Kidney capillary endothelial cell (primary cell): ENCODE measurements at regions not wholly inside any gene's neighbourhood (a gene's known extent, or its start where the extent isn't known, plus 50 kb on each side); places are given as distances from the start of the nearest gene placed in this dataset.

ENCODE experiments used
- DNase-seq: peaks from one replicate; pipeline ENCODE4 v3.0.0-alpha.2; 2018; ENCODE audit warnings: low spot score

GRCh38 chr4:66693694-66694093, 851.6 kb downstream of the CENPC start:
- DNase-seq: no peak

DNA sequence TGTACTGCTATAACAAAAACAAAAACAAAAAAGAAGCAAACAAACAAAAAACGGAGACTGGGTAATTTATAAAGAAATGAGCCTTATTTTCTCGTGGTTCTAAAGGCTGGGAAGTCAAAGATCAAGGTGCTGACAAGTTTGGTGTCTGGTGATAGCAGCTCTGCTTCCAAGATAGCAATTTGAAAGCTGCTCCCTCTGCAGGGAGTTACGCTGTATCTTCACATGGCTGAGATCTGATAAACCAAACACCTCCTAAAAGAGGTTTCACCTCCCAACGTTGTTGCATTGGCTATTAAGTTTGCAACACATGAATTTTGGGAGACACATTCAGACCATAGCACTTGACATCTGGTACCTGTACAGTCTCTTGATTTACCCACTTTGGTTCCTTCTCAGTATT, 854.2 kb downstream of the CENPC start:
- no peak for DNase-seq

DNA sequence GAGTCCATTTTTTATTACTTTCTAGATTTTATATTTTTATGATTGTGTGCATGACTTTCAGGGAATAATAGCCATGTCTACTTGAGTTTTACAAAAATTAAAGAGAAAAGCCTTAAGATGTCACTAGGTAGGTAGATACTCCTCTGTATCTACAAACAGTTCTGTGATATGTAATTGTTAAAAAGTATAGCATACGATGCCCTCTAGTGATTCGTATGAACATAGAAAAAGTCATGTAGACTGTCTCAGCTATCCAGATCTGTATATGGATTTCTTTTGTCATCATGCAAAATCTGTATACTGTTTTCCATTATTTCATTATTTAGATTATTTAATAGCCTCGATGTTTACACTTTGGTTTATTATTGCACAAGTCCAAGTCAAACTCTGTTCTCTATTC, 856.6 kb downstream of the CENPC start:
- no peak for DNase-seq

- DNase-seq: no peak
These were observed 857.8 kb downstream of the CENPC start for GRCh38 chr4:66687459-66687858.

DNA sequence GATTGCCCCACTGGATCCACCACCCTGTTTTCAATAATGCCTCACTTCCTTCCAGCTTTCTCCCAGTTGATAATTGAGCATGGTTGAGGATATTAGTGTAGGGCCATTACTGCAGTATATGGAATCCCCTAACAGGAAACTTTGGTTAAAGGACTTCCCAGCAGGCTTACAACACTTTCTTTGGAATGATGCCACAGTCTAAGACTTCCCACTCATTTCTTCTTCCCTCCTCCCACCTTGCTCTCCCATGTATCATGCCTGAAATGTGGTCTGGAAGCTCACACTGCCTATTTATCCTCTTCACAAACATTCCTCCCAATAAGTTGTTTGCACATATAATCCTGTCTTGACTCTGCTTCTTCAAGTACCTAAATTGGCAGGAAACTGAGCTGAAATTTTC, 863.3 kb downstream of the CENPC start:
- no peak for DNase-seq

GRCh38 chr4:66667249-66667648, 878.1 kb downstream of the CENPC start:
- no peak for DNase-seq

DNA sequence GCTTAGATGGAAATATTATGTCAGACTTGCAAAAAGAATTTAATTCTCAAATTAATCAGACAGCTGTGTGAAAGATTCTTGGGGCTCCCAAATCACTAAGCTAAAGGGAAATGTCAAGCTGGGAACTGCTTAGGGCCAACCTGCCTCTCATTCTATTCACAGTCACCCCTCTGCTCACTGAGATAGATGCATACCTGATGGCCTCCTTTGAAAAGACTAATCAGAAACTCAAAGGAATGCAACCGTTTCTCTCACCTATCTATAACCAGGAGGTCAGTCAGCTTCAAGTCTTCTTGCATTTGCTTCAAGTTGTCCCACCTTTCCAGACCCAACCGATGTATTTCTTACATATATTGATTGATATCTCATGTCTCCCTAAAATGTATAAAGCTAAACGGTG, 882.7 kb downstream of the CENPC start:
- DNase-seq: no peak

GRCh38 chr4:66658809-66659208, 886.5 kb downstream of the CENPC start:
- DNase-seq: no peak

GRCh38 chr4:66655505-66655904, 889.8 kb downstream of the CENPC start:
- DNase-seq: no peak

- DNase-seq: no peak
These were observed 891.4 kb downstream of the CENPC start for GRCh38 chr4:66653937-66654336.

- DNase-seq: no peak
These were observed 896.1 kb downstream of the CENPC start for GRCh38 chr4:66649236-66649635.

DNA sequence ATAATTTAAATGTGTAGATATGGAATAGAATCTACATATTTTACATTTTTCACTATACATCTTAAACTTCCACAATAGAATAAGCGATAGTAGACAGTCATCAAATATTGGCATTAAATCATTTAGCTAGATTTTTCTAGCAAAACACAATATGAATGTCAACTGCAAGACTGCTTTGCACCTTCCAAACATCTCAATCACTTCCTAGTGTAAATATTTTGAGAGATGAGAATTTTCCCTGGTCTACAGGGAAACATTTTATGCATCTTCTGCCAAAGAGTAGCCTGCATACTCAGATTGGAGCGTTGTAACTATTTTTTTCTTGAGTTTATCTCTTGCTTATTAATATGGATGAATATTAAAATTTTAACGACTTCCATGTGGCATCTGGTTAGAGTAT, 897.4 kb downstream of the CENPC start:
- no peak for DNase-seq

- DNase-seq: no peak
These were observed 897.8 kb downstream of the CENPC start for GRCh38 chr4:66647476-66647875.

DNA sequence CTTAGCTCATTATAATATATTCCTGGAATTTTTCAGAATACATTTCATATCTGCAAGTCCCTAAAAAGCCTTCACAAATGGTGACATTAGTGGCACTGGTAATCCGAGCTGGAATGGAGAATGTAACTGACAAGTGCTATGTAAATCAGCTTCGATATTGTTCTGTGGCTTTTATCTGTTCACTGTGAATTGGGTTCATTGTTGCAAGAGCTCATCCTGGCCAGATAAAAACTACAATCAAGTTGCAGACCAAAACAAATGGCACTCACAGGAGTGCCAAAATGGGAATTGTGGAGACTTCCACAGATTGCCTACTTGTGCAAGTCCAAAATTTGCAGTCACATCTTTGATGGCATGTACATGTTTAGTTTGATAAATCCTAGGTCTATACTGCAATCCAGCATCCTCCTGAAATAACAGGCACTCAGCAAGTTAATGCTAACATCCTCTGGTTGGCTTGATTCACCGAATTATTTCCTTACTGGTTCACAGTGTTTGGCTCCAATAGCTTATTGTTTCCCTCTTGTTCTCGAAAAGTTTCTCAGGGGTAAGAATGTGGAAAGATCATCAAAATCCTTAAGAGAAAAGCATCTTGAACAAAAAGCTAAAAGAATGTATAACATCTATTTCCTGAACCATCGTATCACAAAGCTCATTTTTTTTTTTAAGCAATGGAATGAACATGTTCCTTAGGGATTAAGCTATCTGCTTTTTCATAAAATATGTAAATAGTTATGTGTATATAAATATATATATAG, 904.9 kb downstream of the CENPC start:
- no peak for DNase-seq

DNA sequence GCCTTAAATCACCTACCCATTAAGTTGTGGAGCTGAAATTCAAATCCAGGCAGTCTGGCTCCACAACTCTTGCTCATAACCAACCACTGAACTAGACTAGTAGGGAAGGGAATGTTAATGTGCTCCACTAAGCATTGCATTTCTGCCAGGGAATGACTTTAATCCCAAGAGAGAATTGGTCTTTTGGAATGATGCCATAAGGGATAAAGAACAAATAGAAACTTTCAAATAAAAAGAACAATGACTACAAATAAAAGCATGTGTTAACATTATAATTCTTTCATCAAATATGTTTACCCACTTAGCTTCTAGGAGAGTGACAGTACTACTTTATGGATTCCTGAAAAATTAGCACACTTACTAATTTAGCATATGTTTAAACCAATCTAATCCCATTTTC, 905.9 kb downstream of the CENPC start:
- DNase-seq: no peak

DNA sequence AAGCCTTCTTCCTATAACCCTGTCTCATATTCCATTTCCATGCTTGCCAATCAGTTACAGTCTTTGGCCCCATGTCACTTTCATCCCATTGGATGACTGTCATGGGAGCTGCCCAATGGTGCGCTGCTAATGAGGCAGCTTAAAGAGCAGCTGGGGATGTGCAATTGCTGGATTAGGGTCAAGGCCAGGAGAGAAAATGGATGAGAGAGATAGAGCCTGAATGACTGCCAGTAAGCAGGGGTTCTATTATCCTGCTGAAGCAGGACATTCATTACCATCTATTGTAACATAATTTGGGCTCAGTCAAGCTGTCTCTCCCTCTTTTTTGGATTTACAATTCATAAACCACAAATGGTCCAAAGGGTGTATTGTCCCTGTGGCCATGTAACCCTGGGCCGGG, 909.0 kb downstream of the CENPC start:
- DNase-seq: no peak

GRCh38 chr4:66633477-66633876, 911.8 kb downstream of the CENPC start:
- no peak for DNase-seq

GRCh38 chr4:66629927-66630326, 915.4 kb downstream of the CENPC start:
- no peak for DNase-seq

DNA sequence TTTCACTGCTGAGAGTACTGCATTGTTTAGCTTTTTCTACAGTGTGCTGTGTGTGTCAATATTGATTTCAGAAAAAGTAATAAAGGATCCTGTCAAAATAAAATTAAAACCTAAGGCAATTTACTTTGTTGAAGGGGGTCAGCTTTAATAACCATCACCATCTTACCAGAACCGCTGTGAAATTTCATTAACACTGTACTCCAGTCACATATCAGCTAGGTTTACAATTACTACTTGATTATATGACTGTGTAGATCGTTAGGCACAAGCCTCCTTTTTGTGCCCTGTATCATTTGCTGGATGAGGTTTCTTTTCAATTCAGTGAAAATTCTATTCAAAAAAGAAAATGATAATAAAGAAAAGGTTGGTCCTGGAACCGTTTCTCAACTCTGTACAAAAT, 917.2 kb downstream of the CENPC start:
- DNase-seq: no peak

- no peak for DNase-seq
These were observed 919.8 kb downstream of the CENPC start for GRCh38 chr4:66625480-66625879.

- DNase-seq: no peak
These were observed 931.7 kb downstream of the CENPC start for GRCh38 chr4:66613591-66613990.

DNA sequence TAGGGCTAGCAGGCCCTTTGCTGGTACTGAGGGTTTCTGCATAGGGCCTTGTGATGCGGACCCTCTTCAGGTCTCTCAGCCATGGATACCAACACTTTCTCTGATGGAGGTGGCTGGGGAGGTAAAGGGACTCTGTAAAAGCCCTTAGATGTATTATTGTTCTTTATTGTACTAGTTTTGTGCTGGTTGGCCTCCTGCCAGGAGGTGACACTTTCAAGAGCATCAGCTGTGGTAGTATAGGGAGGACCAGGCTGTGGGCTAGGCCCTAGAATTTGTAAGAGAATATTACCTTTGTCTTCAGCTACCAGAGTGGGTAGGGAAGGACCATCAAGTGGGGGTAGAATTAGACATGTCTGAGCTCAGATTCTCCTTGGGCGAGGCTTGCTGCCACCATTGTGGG, 936.3 kb downstream of the CENPC start:
- DNase-seq: no peak

DNA sequence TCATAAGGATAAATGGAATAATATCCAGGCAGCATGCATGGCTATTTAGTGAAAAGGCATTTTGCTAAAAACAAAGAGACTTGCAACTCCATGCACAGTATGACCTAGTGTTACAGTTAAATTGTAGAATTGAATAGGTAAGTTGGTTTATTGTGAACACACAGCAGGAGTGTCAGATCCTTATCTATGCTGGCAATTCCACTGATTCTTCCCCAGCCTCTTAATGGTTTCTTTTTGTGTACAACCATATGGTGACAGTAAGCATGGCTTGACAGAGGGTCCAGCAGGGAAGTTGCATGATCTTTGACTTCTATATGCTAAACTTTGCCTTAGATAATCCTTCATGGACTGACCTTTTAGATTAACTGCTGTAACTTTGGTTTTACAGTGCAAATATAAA, 936.6 kb upstream of the EPHA5 start:
- DNase-seq: no peak

GRCh38 chr4:66606215-66606614, 935.9 kb upstream of the EPHA5 start:
- no peak for DNase-seq

GRCh38 chr4:66604192-66604591, 933.9 kb upstream of the EPHA5 start:
- DNase-seq: no peak
